ENCODE measurements at regions not wholly inside any gene's neighbourhood (a gene's known extent, or its start where the extent isn't known, plus 50 kb on each side); places are given as distances from the start of the nearest gene placed in this dataset.

- TF ChIP-seq POLR2AphosphoS5 (IDR thresholded peaks at IDR 0.05) (no peak), POLR2A (IDR thresholded peaks at IDR 0.05) (no peak)
- intact Hi-C loops (cut with DNase I; ENCODE audit: low total_unique reads) = no loop called here
- Histone ChIP-seq H3K36me3 (no peaks in the 10 kb centered on the region), H3K4me3 (no peak overlapping the region), H3K27me3 (peaks cover 0 to 34% of the 10 kb centered on the region in 2 donors), H3K4me1 (no peaks in the 10 kb centered on the region), H3K9me3 (no peaks in the 10 kb centered on the region), H3K27ac (no peak overlapping the region)
- DNase-seq (ENCODE audit: low spot score in 2 of 2) = no peak
Measured at GRCh38 chr20:22288957-22289356, 295.4 kb downstream of the FOXA2 start.

- H3K27me3 ChIP-seq = peaks cover 0 to 34% of the 10 kb centered on the region in 2 donors
- H3K27ac ChIP-seq = no peak overlapping the region
- TF ChIP-seq POLR2A (IDR thresholded peaks at IDR 0.05) (no peak), CTCF (IDR thresholded peaks at IDR 0.05) (no peak), POLR2AphosphoS5 (IDR thresholded peaks at IDR 0.05) (no peak)
- intact Hi-C loops (cut with DNase I; ENCODE audit: low total_unique reads) = no loop called here
- H3K9me3 ChIP-seq = no peaks in the 10 kb centered on the region
- no peak overlapping the region for H3K4me3 ChIP-seq
- no peak for DNase-seq (ENCODE audit: low spot score in 2 of 2)
- no peaks in the 10 kb centered on the region for H3K36me3 ChIP-seq
- no peaks in the 10 kb centered on the region for H3K4me1 ChIP-seq
Measured at GRCh38 chr20:22288156-22288555, 296.2 kb downstream of the FOXA2 start.

- peaks cover 0 to 26% of the 10 kb centered on the region in 2 donors for H3K27me3 ChIP-seq
- TF ChIP-seq POLR2A (IDR thresholded peaks at IDR 0.05) = no peak
- TF ChIP-seq POLR2AphosphoS5 (IDR thresholded peaks at IDR 0.05) = no peak
- TF ChIP-seq CTCF (IDR thresholded peaks at IDR 0.05) = no peak
- no peaks in the 10 kb centered on the region for H3K4me1 ChIP-seq
- no peaks in the 10 kb centered on the region for H3K36me3 ChIP-seq
- DNase-seq (ENCODE audit: low spot score in 2 of 2) = no peak
- H3K9me3 ChIP-seq = no peaks in the 10 kb centered on the region
- intact Hi-C loops (cut with DNase I; ENCODE audit: low total_unique reads) = no loop called here
- no peak overlapping the region for H3K27ac ChIP-seq
- H3K4me3 ChIP-seq = no peak overlapping the region
Measured at GRCh38 chr20:22285555-22285954, 298.8 kb downstream of the FOXA2 start.

- no peaks in the 10 kb centered on the region for H3K4me1 ChIP-seq
- H3K27me3 ChIP-seq = peaks cover 0 to 6% of the 10 kb centered on the region in 2 donors
- no peaks in the 10 kb centered on the region for H3K36me3 ChIP-seq
- no peak for DNase-seq (ENCODE audit: low spot score in 2 of 2)
- H3K9me3 ChIP-seq = no peaks in the 10 kb centered on the region
- intact Hi-C loops (cut with DNase I; ENCODE audit: low total_unique reads) = no loop called here
- no peak overlapping the region for H3K4me3 ChIP-seq
- no peak overlapping the region for H3K27ac ChIP-seq
- TF ChIP-seq POLR2A (IDR thresholded peaks at IDR 0.05) (no peak), POLR2AphosphoS5 (IDR thresholded peaks at IDR 0.05) (no peak), CTCF (IDR thresholded peaks at IDR 0.05) (no peak)
Measured at GRCh38 chr20:22282696-22283095, 301.7 kb downstream of the FOXA2 start.

GRCh38 chr20:22274330-22274729, 310.0 kb downstream of the FOXA2 start:
- no peak for DNase-seq (ENCODE audit: low spot score in 2 of 2)
- H3K36me3 ChIP-seq = no peaks in the 10 kb centered on the region
- H3K4me1 ChIP-seq = no peaks in the 10 kb centered on the region
- no peaks in the 10 kb centered on the region for H3K27me3 ChIP-seq
- TF ChIP-seq POLR2AphosphoS5 (IDR thresholded peaks at IDR 0.05) (no peak), CTCF (IDR thresholded peaks at IDR 0.05) (no peak), POLR2A (IDR thresholded peaks at IDR 0.05) (no peak)
- no peak overlapping the region for H3K27ac ChIP-seq
- intact Hi-C loops (cut with DNase I; ENCODE audit: low total_unique reads) = no loop called here
- no peaks in the 10 kb centered on the region for H3K9me3 ChIP-seq
- no peak overlapping the region for H3K4me3 ChIP-seq

GRCh38 chr20:22268675-22269074, 315.7 kb downstream of the FOXA2 start:
- Histone ChIP-seq H3K4me3 (no peak overlapping the region), H3K27ac (no peak overlapping the region), H3K36me3 (no peaks in the 10 kb centered on the region), H3K27me3 (no peaks in the 10 kb centered on the region), H3K9me3 (no peaks in the 10 kb centered on the region), H3K4me1 (no peaks in the 10 kb centered on the region)
- intact Hi-C loops (cut with DNase I; ENCODE audit: low total_unique reads) = no loop called here
- DNase-seq (ENCODE audit: low spot score in 2 of 2) = no peak
- TF ChIP-seq POLR2A (IDR thresholded peaks at IDR 0.05) = no peak
- TF ChIP-seq POLR2AphosphoS5 (IDR thresholded peaks at IDR 0.05) = no peak
- no peak for TF ChIP-seq CTCF (IDR thresholded peaks at IDR 0.05)

All from breast epithelium (tissue), 4 donors.